Esophagus muscularis mucosa (tissue), 3 donors: ENCODE measurements at regions not wholly inside any gene's neighbourhood (a gene's known extent, or its start where the extent isn't known, plus 50 kb on each side); places are given as distances from the start of the nearest gene placed in this dataset.

Experiments used
- CTCF ChIP-seq, 3 experiments: fragments of 200-600 bp in 2 of 3; fragments of 450-650 bp in 1 of 3; sonication (generic) in 2 of 3; IDR thresholded peaks; one replicate each; pipeline ENCODE4 v1.5.1; 2017 to 2019; ENCODE audit warnings: antibody characterized with exemption in 3 of 3, mild to moderate bottlenecking in 2 of 3, moderate library complexity in 1 of 3
- POLR2A ChIP-seq: fragments of 450-650 bp; IDR thresholded peaks from one replicate; pipeline ENCODE4 v1.6.1; 2017; ENCODE audit warnings: antibody characterized with exemption, moderate library complexity, mild to moderate bottlenecking, low read depth

DNA sequence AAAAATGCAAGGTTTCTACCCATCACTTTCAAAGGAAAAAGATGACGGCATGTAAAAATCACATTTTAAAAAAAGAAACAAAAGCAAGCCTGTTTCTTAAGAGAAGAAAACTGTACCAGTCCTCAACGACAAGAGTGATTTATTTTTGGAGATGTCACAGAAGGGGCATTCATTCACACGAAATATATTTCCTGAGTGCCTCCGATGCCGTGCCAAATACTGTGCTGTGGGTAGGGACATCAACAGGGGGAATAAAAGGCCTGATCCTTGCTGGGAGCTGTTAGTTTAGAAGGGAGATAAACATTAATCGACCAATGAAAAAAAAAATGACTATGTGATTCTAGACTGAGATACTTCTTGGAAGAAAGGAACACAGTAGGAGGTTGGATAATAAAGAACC lies 297.5 kb upstream of the SOX5 start:
- TF ChIP-seq POLR2A, result no peak
- TF ChIP-seq CTCF (IDR thresholded peaks at IDR 0.05), result no peak
